Spleen (tissue), 7 donors: ENCODE measurements at regions not wholly inside any gene's neighbourhood (a gene's known extent, or its start where the extent isn't known, plus 50 kb on each side); places are given as distances from the start of the nearest gene placed in this dataset.

Experiments used
- CTCF ChIP-seq, 11 experiments: fragments of 200-600 bp in 7 of 11; fragments of 450-650 bp in 4 of 11; sonication (generic) in 4 of 11; IDR thresholded peaks in 8 of 11; conservative IDR thresholded peaks in 3 of 11; 1 replicate in 7 of 11; 2 replicates in 4 of 11; pipeline versions ENCODE4 v1.4.0 to v1.8.0; 2016 to 2021; ENCODE audit warnings: antibody characterized with exemption in 11 of 11, inconsistent platforms in 4 of 11, mild to moderate bottlenecking in 1 of 11
- POLR2A ChIP-seq, 3 donors: fragments of 450-650 bp; IDR thresholded peaks; one replicate each; pipeline ENCODE4 v1.5.1; 2017; ENCODE audit warnings: antibody characterized with exemption in 3 of 3, mild to moderate bottlenecking in 1 of 3
- POLR2AphosphoS5 ChIP-seq, 3 donors: sonication (generic); formaldehyde crosslinking; IDR thresholded peaks; one replicate each; pipeline ENCODE4 v1.5.1; 2017; ENCODE audit warnings: antibody characterized with exemption in 3 of 3
- donor health status: DM: no; HTN: no; CAD: no; lungs with moderate emphysema.
- donor health status: DM: no; HTN: no; CAD: no.
- donor health status: DM: no; HTN: no; CAD: no.

GRCh38 chr5:152990649-152991048 lies 499.8 kb upstream of the GRIA1 start:
- no peak for TF ChIP-seq POLR2AphosphoS5 (IDR thresholded peaks at IDR 0.05)
- TF ChIP-seq CTCF (IDR thresholded peaks at IDR 0.05 in 8 of 11, conservative IDR thresholded peaks at IDR 0.05 in 3 of 11) = no peak
- no peak for TF ChIP-seq POLR2A (IDR thresholded peaks at IDR 0.05)
